GM13976 (cell line): ENCODE measurements at regions not wholly inside any gene's neighbourhood (a gene's known extent, or its start where the extent isn't known, plus 50 kb on each side); places are given as distances from the start of the nearest gene placed in this dataset.

Experiments used
- DNase-seq: peaks from one replicate; pipeline ENCODE4 v3.0.0; 2012; ENCODE audit warnings: low spot score
- in situ Hi-C: fragments of 300-500 bp; cut with MboI; formaldehyde crosslinking; loops from one replicate; pipeline ENCODE4 v1.12.0; 2022; ENCODE audit warnings: low sequenced_read_pairs, mixed read lengths, inconsistent platforms; ENCODE audit not compliant: unreplicated experiment
- TF ChIP-seq, protein P1 (sequence below): IDR thresholded peaks from 2 replicates; pipeline ENCODE4 v1.5.1; 2012; ENCODE audit warnings: borderline replicate concordance, mild to moderate bottlenecking; ENCODE audit not compliant: insufficient read depth; ENCODE audit errors: extremely low read depth, missing control alignments, control extremely low read depth

DNA sequence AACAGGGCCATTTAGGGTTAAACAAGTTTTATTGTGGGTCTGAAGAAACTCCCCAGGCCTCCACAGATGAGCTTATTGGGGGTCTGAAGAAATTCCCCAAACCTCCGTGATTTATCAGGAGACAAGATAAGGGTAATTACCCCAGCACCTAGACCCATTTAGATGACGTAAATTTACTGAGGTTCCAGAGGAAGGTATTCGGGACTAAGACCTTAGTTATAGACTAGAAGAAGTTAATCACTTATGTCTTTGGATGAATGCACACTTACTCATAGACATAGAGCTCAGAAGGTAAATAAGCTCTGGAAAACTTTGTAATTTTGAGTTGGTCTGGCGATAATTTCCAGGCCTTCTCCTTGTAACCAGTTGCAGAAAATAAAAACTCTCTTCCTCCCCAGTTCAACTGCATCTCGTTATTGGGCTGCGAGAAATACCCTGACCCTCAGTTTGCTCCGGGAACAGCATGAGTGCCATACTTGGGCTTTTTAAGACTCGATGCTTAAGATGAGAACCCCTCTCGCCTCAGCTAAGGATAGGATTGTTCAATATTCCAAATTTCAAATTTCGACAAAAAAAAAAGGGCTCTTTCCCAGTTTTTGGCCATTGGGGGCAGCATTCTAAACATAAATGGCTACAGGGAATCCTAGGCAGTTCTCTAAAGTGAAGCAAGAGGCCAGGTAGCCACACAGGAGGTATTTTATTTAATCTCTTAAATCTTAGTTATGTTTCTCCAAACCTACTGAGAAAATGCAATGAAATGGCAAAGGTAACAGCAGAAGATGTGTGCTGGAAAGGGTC, 74.7 kb upstream of the PFKP start:
- DNase-seq: no peak
- in situ Hi-C loops: no loop called here
- TF ChIP-seq, protein P1, sequence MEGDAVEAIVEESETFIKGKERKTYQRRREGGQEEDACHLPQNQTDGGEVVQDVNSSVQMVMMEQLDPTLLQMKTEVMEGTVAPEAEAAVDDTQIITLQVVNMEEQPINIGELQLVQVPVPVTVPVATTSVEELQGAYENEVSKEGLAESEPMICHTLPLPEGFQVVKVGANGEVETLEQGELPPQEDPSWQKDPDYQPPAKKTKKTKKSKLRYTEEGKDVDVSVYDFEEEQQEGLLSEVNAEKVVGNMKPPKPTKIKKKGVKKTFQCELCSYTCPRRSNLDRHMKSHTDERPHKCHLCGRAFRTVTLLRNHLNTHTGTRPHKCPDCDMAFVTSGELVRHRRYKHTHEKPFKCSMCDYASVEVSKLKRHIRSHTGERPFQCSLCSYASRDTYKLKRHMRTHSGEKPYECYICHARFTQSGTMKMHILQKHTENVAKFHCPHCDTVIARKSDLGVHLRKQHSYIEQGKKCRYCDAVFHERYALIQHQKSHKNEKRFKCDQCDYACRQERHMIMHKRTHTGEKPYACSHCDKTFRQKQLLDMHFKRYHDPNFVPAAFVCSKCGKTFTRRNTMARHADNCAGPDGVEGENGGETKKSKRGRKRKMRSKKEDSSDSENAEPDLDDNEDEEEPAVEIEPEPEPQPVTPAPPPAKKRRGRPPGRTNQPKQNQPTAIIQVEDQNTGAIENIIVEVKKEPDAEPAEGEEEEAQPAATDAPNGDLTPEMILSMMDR: no peak

DNA sequence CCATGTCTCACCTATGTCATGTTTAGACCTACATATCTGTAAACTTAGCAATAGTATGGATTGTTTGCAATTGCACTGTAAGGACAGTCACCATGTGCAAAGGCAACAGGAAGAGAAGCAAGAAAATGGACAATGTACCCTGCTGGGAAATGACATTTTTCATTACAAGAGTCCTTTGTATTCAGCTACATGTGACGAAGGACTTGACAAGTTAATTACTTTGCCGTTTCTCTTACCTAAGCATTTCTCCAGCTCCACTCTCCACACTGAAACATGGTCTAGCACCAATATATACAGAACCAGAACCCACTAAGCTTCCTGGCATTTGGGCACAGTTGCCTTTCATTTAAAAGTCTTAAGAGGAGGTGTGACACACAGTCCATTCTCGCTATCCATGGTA, 76.6 kb upstream of the PFKP start:
- DNase-seq: no peak
- TF ChIP-seq, protein P1: no peak
- in situ Hi-C loops: no loop called here

DNA sequence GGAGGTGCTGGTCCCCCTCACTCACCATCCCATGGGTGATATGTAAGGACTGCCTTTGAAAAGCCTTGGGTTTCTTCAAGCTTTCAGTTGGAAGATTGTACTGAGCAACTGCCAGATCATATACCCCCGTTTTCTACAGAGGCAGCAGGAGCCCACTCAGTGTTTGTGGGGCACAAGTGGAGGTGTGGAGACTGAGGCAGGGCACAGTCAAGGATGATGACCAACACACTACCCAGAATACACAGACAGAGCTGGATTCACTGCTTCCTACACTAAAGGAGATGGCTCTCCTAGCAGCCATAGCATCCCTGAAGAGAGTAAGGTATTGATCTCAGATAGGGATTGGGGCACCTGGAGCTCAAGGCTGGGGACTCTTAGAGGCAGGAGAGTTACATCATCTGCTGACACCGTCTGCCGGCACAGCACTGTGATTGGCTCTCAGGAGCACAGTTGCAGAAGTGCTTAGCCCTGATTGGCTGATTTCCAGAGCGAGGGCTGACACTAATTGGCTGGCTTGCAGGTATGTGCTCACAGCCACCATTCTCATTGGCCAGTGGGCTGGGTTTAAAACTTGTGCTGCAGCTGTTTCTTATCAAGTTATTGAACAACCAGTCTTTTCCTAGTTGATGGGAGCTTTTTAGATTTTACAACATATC, 77.9 kb upstream of the PFKP start:
- TF ChIP-seq, protein P1: no peak
- in situ Hi-C loops: no loop called here
- DNase-seq: no peak

DNA sequence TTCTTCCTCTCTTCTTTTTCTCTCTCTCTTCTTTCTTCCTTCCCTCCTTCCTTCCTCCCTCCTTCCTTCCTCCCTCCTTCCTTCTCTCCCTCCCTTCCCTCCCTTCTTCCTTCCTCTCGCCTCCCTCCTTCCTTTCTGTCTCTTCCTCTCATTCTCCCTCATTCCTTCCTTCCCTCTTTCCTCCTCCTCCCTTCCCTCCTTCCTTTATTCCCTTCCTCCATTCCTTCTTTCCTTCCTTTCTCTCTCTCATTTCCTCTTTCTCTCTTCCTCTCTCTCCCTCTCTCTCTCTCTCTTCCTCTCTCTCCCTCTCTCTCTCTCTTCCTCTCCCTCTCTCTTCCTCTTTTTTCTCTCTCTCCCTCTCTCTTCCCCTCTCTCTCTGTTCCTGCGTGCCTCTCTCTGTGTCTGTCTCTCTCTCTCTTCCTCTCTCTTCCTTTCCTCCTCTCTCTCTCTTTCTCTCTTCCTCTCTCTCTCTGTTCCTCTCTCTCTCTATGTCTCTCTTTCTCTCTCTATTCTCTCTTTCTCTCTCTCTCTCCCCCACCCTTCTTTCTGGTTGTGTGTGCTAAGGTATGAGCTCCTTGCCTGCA, 80.1 kb upstream of the PFKP start:
- in situ Hi-C loops: no loop called here
- TF ChIP-seq, protein P1: no peak
- DNase-seq: no peak

DNA sequence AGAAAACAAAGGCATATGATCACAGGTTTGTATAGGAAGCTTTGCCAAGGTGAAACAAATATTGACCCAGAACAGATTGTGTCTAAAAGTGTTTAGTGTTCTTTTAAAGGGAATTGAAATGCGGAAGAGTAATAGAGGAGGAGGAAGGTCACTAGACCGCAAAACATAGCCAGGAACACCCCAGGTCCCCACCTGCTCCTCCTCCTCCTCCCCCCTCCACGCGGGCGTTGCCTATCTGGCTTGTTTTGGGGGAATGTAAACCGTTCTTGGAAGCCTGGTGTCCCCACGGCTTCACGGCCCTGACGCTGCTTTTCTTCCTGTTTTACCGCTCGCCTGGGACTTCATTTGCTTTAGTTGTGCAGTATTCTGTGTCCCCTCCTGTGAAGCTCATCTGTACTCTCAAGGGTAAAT, 81.0 kb upstream of the PFKP start:
- in situ Hi-C loops: no loop called here
- DNase-seq: peak; percentile 27
- TF ChIP-seq, protein P1: no peak

DNA sequence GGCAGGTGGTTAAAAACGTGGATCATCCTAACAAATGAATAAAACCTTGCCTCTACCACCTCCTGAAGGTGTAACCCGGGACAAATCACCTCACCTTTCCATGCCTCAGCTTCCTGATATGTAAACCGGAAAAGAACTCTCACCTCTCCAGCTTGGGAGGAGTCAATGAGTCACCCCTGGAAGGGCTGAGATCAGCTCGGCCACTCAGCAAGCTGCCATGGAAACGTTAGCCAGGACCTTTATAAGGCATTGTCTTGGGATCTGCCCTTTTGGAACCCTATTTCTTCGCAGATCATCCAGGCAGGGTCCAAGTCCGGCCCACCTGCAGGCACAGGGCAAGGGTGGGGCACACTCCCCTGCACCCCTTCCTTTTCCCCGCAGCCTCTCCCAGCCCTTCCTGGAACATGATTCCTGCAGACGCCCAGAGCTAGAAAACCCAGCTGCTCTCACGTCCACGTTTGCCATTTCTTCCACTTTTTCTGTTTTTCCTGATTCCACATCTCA, 81.6 kb upstream of the PFKP start:
- DNase-seq: no peak
- TF ChIP-seq, protein P1: no peak
- in situ Hi-C loops: no loop called here
